Superior temporal gyrus (tissue), 1 donor: ENCODE measurements at regions not wholly inside any gene's neighbourhood (a gene's known extent, or its start where the extent isn't known, plus 50 kb on each side); places are given as distances from the start of the nearest gene placed in this dataset.

Source experiments
- DNase-seq: peaks from one replicate; pipeline ENCODE4 v3.0.0-alpha.2; 2016; ENCODE audit errors: extremely low spot score

GRCh38 chr2:761384-761783, 84.2 kb upstream of the TMEM18 start:
- no peak for DNase-seq

- no peak for DNase-seq
These were observed 82.8 kb upstream of the TMEM18 start for GRCh38 chr2:760001-760400.

GRCh38 chr2:758073-758820, 81.0 kb upstream of the TMEM18 start:
- no peak for DNase-seq

DNA sequence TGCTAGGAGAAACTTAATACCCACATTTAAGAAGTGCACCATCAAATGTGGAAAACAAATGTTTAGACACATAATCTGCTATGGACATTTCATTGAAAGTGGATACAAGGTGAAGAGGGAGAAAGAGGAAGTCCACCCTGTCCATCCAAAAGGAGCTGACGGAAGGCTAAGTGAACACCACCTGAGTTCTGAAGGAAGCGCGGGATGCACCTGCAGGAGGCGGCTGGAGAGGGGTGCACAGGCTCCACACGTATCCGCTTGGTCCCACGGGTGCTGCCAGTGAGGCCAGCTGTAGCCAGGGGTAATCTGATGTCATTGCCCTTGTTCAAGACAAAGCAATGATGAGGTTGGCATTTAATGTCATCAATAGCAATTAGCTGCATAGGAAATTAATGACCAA, 75.9 kb upstream of the TMEM18 start:
- no peak for DNase-seq

GRCh38 chr2:751474-751873, 74.3 kb upstream of the TMEM18 start:
- no peak for DNase-seq

DNA sequence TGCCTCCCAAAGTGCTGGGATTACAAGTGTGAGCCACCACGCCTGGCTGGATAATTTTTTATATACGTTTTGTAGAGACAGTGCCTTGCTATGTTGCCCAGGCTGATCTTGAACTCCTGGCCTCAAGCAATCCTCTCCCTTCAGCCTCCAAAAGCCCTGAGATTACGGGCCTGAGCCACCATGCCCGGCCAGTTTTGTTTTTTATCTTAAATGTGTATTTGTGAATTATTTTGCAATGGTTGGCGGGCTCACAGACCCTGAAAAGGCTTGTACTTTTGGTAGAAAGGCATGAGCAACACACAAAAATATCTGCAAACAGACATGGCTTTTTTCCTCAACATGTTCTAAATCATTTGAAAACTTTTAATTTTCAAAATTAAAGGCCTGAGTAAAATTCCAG, 73.4 kb upstream of the TMEM18 start:
- no peak for DNase-seq

- no peak for DNase-seq
These were observed 70.7 kb upstream of the TMEM18 start for GRCh38 chr2:747762-748351.

GRCh38 chr2:746697-747096, 69.5 kb upstream of the TMEM18 start:
- DNase-seq = no peak

DNA sequence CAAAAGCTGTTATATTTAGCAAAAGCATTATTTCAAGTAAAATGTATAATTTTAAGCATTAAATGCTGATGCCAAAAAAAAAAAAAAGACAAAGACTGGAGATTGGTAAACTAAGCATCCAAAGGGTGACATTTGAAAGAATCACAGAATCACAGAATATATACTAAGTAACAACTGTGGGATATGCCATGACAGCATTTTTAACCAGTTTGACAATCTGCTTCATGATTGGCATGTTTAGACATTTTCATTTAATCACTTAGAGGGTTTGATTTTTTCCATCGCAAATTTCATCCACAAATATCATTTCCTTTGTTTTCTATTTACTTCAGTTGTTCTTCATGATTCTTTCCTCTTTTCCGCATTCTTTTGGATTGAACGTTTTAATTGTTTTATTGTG, 66.9 kb upstream of the TMEM18 start:
- DNase-seq = no peak

DNA sequence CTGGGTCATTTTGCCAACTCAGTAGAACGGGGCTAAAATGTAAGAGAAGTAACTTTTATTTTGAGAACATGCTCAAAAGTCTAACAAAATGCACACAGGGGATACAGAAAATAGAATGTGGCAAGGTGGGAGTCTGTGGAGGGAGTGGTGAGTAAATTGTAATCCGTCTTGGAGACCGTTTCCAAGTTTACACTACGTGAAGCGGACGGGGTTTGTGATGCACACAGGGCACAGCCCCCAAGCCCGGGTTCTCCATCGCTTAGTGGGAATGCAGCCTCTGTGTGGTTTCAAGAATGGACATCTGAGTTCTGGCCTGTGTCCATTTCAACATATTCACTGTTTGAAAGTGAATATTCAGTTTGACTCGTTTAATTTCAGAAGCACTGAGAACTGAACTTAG, 65.0 kb upstream of the TMEM18 start:
- no peak for DNase-seq

DNA sequence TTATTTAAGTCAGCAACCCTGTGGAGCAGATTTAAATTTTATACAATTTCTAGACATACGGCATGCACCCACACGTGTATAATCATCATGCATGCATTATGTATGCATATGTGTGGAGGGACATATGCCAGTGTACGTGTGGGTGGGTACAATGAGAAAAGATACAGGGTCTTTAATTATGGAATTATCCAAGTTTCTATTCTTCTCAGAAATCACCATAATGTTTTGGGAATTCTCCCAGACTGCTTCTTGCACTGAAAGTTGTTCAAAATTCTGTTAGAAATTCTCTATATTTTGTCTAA, 63.9 kb upstream of the TMEM18 start:
- no peak for DNase-seq

DNA sequence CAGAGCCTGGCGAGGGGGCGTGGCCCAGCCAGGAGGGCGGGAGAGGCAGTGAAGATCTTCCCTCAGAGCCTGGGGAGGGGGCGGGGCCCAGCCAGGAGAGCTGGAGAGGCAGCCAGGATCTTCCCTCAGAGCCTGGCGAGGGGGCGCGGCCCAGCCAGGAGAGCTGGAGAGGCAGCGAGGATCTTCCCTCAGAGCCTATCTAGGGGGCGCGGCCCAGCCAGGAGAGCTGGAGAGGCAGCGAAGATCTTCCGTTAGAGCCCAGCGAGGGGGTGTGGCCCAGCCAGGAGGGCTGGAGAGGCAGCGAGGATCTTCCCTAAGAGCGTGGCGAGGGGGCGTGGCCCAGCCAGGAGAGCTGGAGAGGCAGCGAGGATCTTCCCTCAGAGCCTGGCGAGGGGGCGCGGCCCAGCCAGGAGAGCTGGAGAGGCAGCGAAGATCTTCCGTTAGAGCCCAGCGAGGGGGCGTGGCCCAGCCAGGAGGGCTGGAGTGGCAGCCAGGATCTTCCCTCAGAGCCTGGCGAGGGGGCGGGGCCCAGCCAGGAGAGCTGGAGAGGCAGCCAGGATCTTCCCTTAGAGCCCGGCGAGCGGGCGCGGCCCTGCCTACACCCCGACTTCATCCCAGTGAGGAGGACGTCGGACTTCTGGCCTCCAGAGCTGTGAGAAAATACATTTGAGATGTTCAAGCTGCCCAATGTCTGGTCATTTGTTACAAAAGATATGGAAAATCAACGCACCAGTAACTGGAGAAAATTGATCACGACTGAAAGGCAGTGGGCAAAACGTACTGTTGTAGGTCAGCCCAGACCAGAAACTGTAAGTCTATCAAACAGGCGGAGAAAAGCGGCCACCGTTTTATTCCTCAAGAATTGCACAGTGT, 63.4 kb upstream of the TMEM18 start:
- peak; percentile 65 for DNase-seq

GRCh38 chr2:739864-740321, 62.7 kb upstream of the TMEM18 start:
- peak; percentile 56 for DNase-seq

DNA sequence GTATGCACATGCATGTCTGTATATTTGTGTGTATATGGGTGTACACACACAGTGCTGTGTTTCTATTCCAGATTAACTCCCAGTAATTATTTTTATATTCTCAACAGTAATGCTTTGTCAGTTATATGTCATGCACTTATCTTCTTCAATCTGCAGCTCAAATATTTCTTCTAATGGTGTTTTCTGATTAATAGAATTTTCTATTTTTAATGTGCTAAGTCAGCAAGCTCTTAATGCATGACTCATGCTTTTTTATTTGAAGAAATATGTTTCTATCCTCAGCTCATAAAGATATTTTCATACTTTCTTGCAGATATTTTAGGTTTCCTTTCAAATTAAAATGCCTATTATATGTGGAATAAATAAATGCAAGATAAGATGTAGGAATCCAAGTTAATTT, 59.7 kb upstream of the TMEM18 start:
- DNase-seq = no peak

- no peak for DNase-seq
These were observed 58.5 kb upstream of the TMEM18 start for GRCh38 chr2:735670-736218.

DNA sequence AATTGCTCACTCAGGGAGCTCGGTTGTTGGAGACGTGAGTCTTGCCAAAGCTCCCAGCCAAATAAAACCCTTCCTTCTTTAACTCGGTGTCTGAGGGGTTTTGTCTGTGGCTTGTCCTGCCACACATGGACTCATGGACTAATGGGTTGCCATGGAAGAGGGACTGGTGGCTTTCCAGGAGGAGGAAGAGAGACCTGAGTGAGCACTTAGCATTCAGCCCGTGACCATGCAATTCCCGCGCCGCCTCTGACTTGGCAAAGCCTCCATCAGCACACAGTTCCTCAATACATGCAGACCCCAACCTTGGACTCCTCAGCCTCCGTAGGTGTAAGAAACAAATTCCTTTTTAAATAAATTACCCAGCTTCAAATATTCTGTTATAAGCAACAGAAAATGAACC, 57.3 kb upstream of the TMEM18 start:
- DNase-seq = no peak

GRCh38 chr2:733495-733894, 56.3 kb upstream of the TMEM18 start:
- DNase-seq = no peak

GRCh38 chr2:733001-733400, 55.8 kb upstream of the TMEM18 start:
- DNase-seq = no peak

- DNase-seq = no peak
These were observed 54.5 kb upstream of the TMEM18 start for GRCh38 chr2:731711-732110.

- no peak for DNase-seq
These were observed 52.2 kb upstream of the TMEM18 start for GRCh38 chr2:729376-729861.

GRCh38 chr2:728165-728564, 51.0 kb upstream of the TMEM18 start:
- DNase-seq = no peak

- DNase-seq = no peak
These were observed 49.9 kb upstream of the TMEM18 start for GRCh38 chr2:727071-727470.
